SW480 (cell line): ENCODE measurements at regions not wholly inside any gene's neighbourhood (a gene's known extent, or its start where the extent isn't known, plus 50 kb on each side); places are given as distances from the start of the nearest gene placed in this dataset.
A peak's percentile ranks its signal among the peaks of the same experiment; 100 is the strongest.

Experiments used
- DNase-seq: peaks from one replicate; pipeline ENCODE4 v3.0.0-alpha.2; 2016; ENCODE audit warnings: low spot score

GRCh38 chr1:110816945-110817344, 56.0 kb upstream of the CD53 start:
- no peak for DNase-seq

- DNase-seq: no peak
Measured at GRCh38 chr1:110811529-110811928, 61.4 kb upstream of the CD53 start.

DNA sequence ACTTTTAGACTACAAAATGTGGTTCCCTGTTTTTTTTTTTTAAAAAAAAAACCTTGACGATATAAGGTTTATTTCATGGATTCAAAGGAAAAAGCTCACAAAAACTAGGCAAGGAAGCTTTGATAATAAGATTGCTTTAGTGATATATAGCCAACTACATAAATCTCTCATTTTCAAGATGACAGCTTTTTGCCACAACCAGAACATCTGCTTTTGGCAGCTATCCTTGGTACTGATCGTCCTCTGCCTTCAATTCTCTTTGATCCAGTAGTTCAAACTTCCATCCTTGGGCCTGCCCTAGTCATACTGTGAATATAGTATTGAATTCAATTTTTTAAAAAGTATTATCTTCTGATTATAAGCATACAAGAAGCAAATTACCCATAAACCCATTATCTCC, 72.9 kb upstream of the CD53 start:
- no peak for DNase-seq

GRCh38 chr1:110798691-110799256, 74.2 kb upstream of the CD53 start:
- DNase-seq: no peak

- DNase-seq: no peak
Measured at GRCh38 chr1:110788673-110789072, 84.3 kb upstream of the CD53 start.

GRCh38 chr1:110787328-110788071, 85.4 kb upstream of the CD53 start:
- DNase-seq: no peak

GRCh38 chr1:110786802-110787327, 86.1 kb upstream of the CD53 start:
- DNase-seq: no peak

GRCh38 chr1:110785612-110786011, 87.3 kb upstream of the CD53 start:
- no peak for DNase-seq

- no peak for DNase-seq
Measured at GRCh38 chr1:110785055-110785454, 87.9 kb upstream of the CD53 start.

GRCh38 chr1:110783292-110783918, 89.5 kb upstream of the CD53 start:
- peak; percentile 60 for DNase-seq

GRCh38 chr1:110781525-110781924, 91.4 kb upstream of the CD53 start:
- no peak for DNase-seq

GRCh38 chr1:110780600-110781484, 92.1 kb upstream of the CD53 start:
- DNase-seq: peak; percentile 25

- no peak for DNase-seq
Measured at GRCh38 chr1:110779636-110780035, 93.3 kb upstream of the CD53 start.

- no peak for DNase-seq
Measured at GRCh38 chr1:110778821-110779220, 94.1 kb upstream of the CD53 start.

DNA sequence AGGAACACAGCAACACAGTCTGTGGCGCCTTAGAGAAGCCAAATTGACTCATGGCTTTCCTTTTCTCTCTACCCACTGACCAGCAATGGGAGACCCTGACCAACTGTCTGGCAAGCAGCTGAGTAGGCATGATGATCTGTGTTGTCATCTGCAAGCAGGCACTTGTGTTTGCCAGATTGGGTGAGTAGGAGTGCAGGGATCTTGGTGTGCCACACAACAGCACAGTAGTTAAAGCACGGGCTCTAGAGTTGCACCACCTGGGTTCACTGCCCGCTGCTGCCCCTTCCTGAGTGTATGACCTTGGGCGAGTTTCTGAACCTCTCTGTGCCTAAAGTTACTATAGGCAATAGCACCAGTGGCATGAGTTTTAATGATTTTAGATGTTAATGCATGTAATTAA, 95.7 kb upstream of the CD53 start:
- DNase-seq: no peak

- no peak for DNase-seq
Measured at GRCh38 chr1:110774398-110774797, 98.5 kb upstream of the CD53 start.

DNA sequence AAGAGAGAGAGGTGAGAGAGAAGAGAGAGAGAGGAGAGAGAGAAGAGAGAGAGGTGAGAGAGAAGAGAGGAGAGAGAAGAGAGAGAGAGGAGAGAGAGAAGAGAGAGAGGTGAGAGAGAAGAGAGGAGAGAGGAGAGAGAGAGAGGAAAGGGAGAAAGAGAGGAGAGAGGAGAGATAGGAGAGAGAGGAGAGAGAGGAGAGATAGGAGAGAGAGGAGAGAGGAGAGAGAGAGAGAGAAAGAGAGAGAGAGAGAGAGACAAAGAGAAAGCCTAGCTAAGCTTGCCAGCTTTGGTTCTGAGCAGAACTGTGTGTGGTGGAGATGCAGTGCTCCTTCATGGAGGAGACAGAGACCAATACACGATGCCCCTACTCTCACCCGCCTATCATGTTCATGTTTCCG, 99.1 kb upstream of the KCNA3 start:
- no peak for DNase-seq

DNA sequence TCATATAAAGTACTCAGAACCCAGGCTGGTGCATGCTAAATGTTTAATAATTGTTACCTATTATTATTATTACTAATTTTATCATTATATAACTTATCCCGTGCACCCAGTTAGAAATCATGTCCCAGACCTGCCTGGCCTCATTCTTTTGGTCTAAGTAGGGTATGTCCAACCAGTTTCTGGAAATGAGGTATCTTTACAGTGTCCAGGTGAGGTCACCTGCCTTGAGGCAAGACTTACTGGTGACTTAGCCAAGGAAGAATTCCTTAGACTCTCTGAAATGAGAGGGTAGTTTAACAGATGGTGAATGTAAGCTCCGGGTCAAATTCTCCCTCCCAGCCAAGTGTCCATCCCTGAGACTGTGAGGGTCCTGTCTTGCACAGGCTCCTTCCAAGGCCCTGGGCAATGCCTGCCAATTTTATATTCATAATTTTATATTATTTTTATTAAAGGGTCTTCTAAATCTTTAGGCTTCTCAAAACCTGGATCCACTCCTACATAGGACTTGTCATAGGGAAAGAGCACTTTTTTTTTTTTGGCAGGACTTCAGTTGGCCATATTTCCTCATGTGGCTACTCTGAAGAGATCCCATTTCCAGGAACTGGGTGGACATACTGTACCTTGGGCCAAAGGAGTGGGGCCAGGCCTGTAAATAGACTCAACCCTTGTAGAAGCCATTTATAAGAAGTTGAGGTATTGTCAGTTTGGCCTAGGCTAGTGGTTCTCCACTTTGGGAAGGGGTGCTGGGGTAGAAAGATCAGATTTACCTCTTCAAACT, 96.7 kb upstream of the KCNA3 start:
- no peak for DNase-seq

- no peak for DNase-seq
Measured at GRCh38 chr1:110770832-110771231, 96.1 kb upstream of the KCNA3 start.

DNA sequence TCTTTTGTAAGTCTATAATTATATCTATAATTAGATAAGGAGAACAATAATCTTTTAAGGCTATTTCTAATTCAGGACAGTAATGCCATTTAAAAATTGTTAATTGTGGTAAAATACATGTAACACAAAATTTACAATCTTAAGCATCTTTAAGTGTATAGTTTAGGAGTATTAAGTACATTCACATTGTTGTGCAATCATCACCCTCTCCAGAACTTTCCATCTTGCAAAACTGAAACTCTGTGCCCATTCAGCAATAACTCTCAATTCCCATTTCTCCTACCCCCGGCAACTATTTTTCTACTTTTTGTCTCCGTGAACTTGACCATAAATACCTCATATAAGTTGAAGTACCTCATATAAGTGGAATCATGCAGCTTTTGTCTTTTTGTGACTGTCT, 93.9 kb upstream of the KCNA3 start:
- no peak for DNase-seq

DNA sequence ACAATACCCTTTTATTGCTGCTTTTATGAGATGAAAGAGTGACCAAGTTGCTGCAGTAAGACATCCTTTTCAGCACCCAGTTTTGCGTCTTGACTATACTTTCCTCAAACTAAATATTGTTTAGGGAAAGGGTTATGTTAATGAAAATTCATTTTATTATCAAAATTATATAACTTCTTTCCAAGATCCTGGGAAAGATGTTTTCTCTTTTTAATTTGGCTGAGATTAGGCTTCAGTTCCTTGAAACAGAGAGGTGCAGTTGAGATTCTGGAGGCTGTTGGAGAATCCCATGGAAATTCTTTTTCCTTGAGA, 91.6 kb upstream of the KCNA3 start:
- DNase-seq: no peak
